ENCODE measurements at regions not wholly inside any gene's neighbourhood (a gene's known extent, or its start where the extent isn't known, plus 50 kb on each side); places are given as distances from the start of the nearest gene placed in this dataset.
"Not testable (repeated sequence)": the region's sequence is repeated elsewhere in the genome, so short reads cannot be mapped to it uniquely, and the experiment has no call there.

DNA sequence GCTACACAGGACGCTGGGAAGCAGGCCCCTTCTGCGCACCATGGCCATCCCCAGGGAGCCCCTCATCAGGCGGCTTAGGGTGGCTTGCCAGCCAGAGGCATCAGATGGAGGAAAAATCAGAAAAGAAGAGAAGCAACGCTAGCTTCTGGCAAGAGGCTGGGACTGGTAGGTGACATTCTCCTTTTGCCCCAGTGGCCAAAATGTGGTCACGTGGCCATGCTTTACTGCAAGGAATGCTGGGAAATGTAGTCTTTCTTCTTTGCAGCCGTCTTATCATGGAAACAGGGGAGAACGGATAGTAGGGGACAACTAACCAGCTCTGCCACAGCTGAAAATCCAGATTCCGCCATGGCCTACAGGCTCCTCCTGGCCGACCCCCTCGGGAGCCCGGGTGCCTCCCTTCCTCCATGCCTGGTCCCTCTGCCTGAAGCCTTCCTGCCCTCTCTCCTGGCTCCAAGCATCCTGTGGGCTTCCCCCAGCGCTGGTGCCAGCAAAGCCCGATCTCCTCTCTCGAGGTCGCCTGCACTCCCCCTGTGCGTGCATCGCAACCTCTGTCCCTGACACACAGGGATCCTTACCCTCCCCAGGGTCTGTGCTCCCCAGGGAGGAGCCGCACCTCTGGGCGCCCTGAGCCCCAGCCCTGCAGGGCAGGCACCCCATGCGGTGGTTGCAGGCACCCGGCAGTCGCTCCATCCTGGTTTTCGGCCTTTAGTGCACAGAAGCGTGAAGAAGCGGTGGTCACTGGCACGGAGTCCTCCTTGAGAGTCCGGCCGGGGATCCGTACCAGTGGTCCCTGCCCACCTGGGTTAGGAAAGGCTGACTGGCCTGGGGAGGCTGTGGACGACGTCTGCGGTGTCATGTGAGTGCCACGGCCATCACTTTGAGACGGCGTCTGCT lies 307.7 kb downstream of the TP53TG3F start:
- TF ChIP-seq, protein P1, sequence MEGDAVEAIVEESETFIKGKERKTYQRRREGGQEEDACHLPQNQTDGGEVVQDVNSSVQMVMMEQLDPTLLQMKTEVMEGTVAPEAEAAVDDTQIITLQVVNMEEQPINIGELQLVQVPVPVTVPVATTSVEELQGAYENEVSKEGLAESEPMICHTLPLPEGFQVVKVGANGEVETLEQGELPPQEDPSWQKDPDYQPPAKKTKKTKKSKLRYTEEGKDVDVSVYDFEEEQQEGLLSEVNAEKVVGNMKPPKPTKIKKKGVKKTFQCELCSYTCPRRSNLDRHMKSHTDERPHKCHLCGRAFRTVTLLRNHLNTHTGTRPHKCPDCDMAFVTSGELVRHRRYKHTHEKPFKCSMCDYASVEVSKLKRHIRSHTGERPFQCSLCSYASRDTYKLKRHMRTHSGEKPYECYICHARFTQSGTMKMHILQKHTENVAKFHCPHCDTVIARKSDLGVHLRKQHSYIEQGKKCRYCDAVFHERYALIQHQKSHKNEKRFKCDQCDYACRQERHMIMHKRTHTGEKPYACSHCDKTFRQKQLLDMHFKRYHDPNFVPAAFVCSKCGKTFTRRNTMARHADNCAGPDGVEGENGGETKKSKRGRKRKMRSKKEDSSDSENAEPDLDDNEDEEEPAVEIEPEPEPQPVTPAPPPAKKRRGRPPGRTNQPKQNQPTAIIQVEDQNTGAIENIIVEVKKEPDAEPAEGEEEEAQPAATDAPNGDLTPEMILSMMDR (IDR thresholded peaks at IDR 0.05; ENCODE audit: low read depth, low read length, poor library complexity, severe bottlenecking): not testable (repeated sequence)
- TF ChIP-seq EZH2phosphoT487 (IDR thresholded peaks at IDR 0.05; ENCODE audit: borderline replicate concordance, low read length): not testable (repeated sequence)
